ENCODE measurements at regions not wholly inside any gene's neighbourhood (a gene's known extent, or its start where the extent isn't known, plus 50 kb on each side); places are given as distances from the start of the nearest gene placed in this dataset.

DNA sequence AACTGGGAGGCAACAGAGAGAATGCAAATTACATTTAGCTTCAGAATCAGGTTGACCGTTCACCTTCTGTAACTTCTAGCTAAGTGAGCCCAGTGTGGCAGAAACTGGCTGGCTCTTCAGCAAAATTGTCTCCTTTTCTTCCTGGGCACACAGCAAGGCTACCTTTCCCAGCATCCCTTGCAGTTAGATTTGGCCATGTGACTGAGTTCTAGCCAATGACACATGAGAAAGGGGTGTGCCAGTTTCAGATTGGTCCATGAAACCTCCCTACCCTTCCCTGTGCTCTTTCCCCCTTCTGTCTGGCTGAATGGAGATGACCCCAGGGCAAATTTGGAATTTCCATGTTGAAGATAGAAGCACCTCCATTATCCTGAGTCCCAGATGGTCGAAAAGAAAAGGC lies 72.5 kb upstream of the SMIM23 start:
- dilution Hi-C loops (cut with HindIII; ENCODE audit: low sequenced_read_pairs, unreplicated experiment) (no loop called here), in situ Hi-C loops (cut with MboI; ENCODE audit: low sequenced_read_pairs) (no loop called here), intact Hi-C loops (cut with micrococcal nuclease) (no loop called here)
- Histone ChIP-seq H3K4me1 (ENCODE audit: control insufficient read depth, insufficient read depth, low read length) (no peaks in the 10 kb centered on the region), H2BK5ac (ENCODE audit: low read depth, low read length, poor library complexity, severe bottlenecking) (no peak overlapping the region), H3K36me3 (ENCODE audit: control insufficient read depth, insufficient read depth, low read length) (no peaks in the 10 kb centered on the region), H3K27ac (ENCODE audit: insufficient read depth, low read length) (no peak overlapping the region), H3K14ac (replicated peaks; ENCODE audit: low read depth, low read length) (no peak overlapping the region), H3K27me3 (ENCODE audit: control insufficient read depth, insufficient read depth, low read length) (peaks cover 16% of the 10 kb centered on the region; the same call in 1 of the 2 replicates), H3K4me3 (ENCODE audit: insufficient read depth, low read depth, low read length) (no peak overlapping the region), H2BK15ac (ENCODE audit: low read depth, low read length) (no peak overlapping the region), H4K20me1 (ENCODE audit: insufficient read depth, low read length) (no peaks in the 10 kb centered on the region; the same call in 1 of the 2 replicates), H3K9ac (ENCODE audit: low read depth, low read length) (no peak overlapping the region), H3K4me2 (ENCODE audit: low read depth, low read length) (no peak overlapping the region), H3K79me1 (ENCODE audit: low read depth in 1 of 2, low read length in 2 of 2) (no peaks in the 10 kb centered on the region), H3K4ac (ENCODE audit: low read depth, low read length) (no peak overlapping the region), H4K5ac (ENCODE audit: low read depth, low read length) (no peak overlapping the region), H3K18ac (ENCODE audit: low read depth, low read length) (no peak overlapping the region), H3K9me1 (ENCODE audit: insufficient read depth, low read length) (no peaks in the 10 kb centered on the region), H3K56ac (ENCODE audit: extremely low read depth, insufficient read depth, low read length) (no peak overlapping the region), H2BK120ac (ENCODE audit: low read depth, low read length) (no peak overlapping the region), H3K9me3 (ENCODE audit: control insufficient read depth, insufficient read depth, low read length) (no peaks in the 10 kb centered on the region; the same call in 1 of the 2 replicates), H4K91ac (ENCODE audit: insufficient read depth, low read depth, low read length) (no peak overlapping the region), H4K8ac (ENCODE audit: low read depth in 2 of 2, low read length in 2 of 2) (no peak overlapping the region), H2BK20ac (ENCODE audit: low read depth, low read length) (no peak overlapping the region), H3K23ac (ENCODE audit: low read depth, low read length) (no peak overlapping the region), H2AFZ (replicated peaks; ENCODE audit: low read length, poor library complexity) (no peak overlapping the region), H2AK5ac (ENCODE audit: low read depth, low read length) (no peak overlapping the region), H2AK9ac (replicated peaks; ENCODE audit: low read depth, low read length, poor library complexity) (no peak overlapping the region)
- WGBS, 2 experiments (ENCODE audit: extremely low coverage in 2 of 2, insufficient read length in 1 of 2), result no CpG with 5 or more reads among the region's 2 CpGs
- ChIA-PET CTCF (no interaction called here), POLR2A (ENCODE audit: unreplicated experiment) (no interaction called here)
- TF ChIP-seq MAFK (IDR thresholded peaks at IDR 0.05; ENCODE audit: low read depth, low read length) (no peak), CHD1 (IDR thresholded peaks at IDR 0.05; ENCODE audit: low read depth, low read length) (no peak), MAZ (IDR thresholded peaks at IDR 0.05; ENCODE audit: borderline replicate concordance, low read depth, low read length) (no peak), RFX5 (IDR thresholded peaks at IDR 0.05; ENCODE audit: low read depth, low read length) (no peak), MXI1 (IDR thresholded peaks at IDR 0.05; ENCODE audit: borderline replicate concordance, low read depth, low read length) (no peak), FOS (IDR thresholded peaks at IDR 0.05; ENCODE audit: low read depth, low read length) (no peak), RCOR1 (IDR thresholded peaks at IDR 0.05; ENCODE audit: insufficient replicate concordance, low read length) (no peak), SMC3 (IDR thresholded peaks at IDR 0.05; ENCODE audit: low read depth, low read length) (no peak), CEBPB (IDR thresholded peaks at IDR 0.05; ENCODE audit: low read depth, low read length) (no peak), NFE2L2 (IDR thresholded peaks at IDR 0.05; ENCODE audit: low read depth, low read length) (no peak), RAD21 (IDR thresholded peaks at IDR 0.05; ENCODE audit: low read length) (no peak), BHLHE40 (IDR thresholded peaks at IDR 0.05; ENCODE audit: low read depth, low read length) (no peak), POLR2A (IDR thresholded peaks at IDR 0.05; ENCODE audit: low read depth, low read length) (no peak)
- TF ChIP-seq, protein P1, sequence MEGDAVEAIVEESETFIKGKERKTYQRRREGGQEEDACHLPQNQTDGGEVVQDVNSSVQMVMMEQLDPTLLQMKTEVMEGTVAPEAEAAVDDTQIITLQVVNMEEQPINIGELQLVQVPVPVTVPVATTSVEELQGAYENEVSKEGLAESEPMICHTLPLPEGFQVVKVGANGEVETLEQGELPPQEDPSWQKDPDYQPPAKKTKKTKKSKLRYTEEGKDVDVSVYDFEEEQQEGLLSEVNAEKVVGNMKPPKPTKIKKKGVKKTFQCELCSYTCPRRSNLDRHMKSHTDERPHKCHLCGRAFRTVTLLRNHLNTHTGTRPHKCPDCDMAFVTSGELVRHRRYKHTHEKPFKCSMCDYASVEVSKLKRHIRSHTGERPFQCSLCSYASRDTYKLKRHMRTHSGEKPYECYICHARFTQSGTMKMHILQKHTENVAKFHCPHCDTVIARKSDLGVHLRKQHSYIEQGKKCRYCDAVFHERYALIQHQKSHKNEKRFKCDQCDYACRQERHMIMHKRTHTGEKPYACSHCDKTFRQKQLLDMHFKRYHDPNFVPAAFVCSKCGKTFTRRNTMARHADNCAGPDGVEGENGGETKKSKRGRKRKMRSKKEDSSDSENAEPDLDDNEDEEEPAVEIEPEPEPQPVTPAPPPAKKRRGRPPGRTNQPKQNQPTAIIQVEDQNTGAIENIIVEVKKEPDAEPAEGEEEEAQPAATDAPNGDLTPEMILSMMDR (conservative IDR thresholded peaks at IDR 0.05; ENCODE audit: low read depth, low read length), result no peak
- TF ChIP-seq, protein P2, sequence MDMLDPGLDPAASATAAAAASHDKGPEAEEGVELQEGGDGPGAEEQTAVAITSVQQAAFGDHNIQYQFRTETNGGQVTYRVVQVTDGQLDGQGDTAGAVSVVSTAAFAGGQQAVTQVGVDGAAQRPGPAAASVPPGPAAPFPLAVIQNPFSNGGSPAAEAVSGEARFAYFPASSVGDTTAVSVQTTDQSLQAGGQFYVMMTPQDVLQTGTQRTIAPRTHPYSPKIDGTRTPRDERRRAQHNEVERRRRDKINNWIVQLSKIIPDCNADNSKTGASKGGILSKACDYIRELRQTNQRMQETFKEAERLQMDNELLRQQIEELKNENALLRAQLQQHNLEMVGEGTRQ (IDR thresholded peaks at IDR 0.05; ENCODE audit: low read depth, low read length), result no peak
- TF ChIP-seq, protein P3, sequence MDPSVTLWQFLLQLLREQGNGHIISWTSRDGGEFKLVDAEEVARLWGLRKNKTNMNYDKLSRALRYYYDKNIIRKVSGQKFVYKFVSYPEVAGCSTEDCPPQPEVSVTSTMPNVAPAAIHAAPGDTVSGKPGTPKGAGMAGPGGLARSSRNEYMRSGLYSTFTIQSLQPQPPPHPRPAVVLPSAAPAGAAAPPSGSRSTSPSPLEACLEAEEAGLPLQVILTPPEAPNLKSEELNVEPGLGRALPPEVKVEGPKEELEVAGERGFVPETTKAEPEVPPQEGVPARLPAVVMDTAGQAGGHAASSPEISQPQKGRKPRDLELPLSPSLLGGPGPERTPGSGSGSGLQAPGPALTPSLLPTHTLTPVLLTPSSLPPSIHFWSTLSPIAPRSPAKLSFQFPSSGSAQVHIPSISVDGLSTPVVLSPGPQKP (IDR thresholded peaks at IDR 0.05; ENCODE audit: borderline replicate concordance, low read depth, low read length), result no peak
- BruUV-seq (replicated peaks), result no TSS peak
- ATAC-seq (ENCODE audit: low read depth) (no peak), DNase-seq (no peak)
